Smooth muscle cell (in vitro differentiated cells): ENCODE measurements at regions not wholly inside any gene's neighbourhood (a gene's known extent, or its start where the extent isn't known, plus 50 kb on each side); places are given as distances from the start of the nearest gene placed in this dataset.

Experiments used
- DNase-seq: peaks from one replicate; lab custom pipeline; 2025; ENCODE audit not compliant: unreplicated experiment; lab: John Stamatoyannopoulos, UW
- H2AFZ ChIP-seq: fragments of 200-600 bp; sonication (generic); 2 replicates; pipeline ENCODE4 v1.6.0; 2016; ENCODE audit warnings: antibody characterized with exemption, low read depth, mild to moderate bottlenecking
- H3F3A ChIP-seq: fragments of 200-600 bp; sonication (generic); 2 replicates; pipeline ENCODE4 v1.6.0; 2017; ENCODE audit warnings: antibody characterized with exemption, low read depth
- H3K27ac ChIP-seq: fragments of 200-600 bp; sonication (generic); 2 replicates; pipeline ENCODE4 v1.5.1; 2016; ENCODE audit warnings: low read depth, mild to moderate bottlenecking
- H3K27me3 ChIP-seq: fragments of 200-600 bp; sonication (generic); 2 replicates; pipeline ENCODE4 v1.6.1; 2016; ENCODE audit warnings: low read depth, mild to moderate bottlenecking
- H3K36me3 ChIP-seq: fragments of 200-600 bp; sonication (generic); 2 replicates; pipeline ENCODE4 v1.5.1; 2016; ENCODE audit warnings: low read depth
- H3K4me1 ChIP-seq: fragments of 200-600 bp; sonication (generic); 2 replicates; pipeline ENCODE4 v1.5.1; 2016; ENCODE audit warnings: low read depth
- H3K4me2 ChIP-seq: fragments of 200-600 bp; sonication (generic); 2 replicates; pipeline ENCODE4 v1.6.0; 2016; ENCODE audit warnings: mild to moderate bottlenecking
- H3K4me3 ChIP-seq: fragments of 200-600 bp; sonication (generic); 2 replicates; pipeline ENCODE4 v1.5.1; 2016; ENCODE audit warnings: mild to moderate bottlenecking
- H3K79me2 ChIP-seq: fragments of 200-600 bp; sonication (generic); 2 replicates; pipeline ENCODE4 v1.6.0; 2016; ENCODE audit warnings: low read depth, mild to moderate bottlenecking
- H3K9ac ChIP-seq: fragments of 200-600 bp; sonication (generic); 2 replicates; pipeline ENCODE4 v1.6.0; 2016; ENCODE audit warnings: low read depth
- H3K9me3 ChIP-seq: fragments of 200-600 bp; sonication (generic); replicated peaks from 2 replicates; pipeline ENCODE4 v1.5.1; 2016; ENCODE audit warnings: low read depth
- H4K20me1 ChIP-seq: fragments of 200-600 bp; sonication (generic); 2 replicates; pipeline ENCODE4 v1.6.0; 2016; ENCODE audit warnings: low read depth
- WGBS: methylation state at CpG from one replicate; pipeline ENCODE4 v1.1.7; 2016; ENCODE audit warnings: low lambda C conversion rate; 5-methylcytosine and 5-hydroxymethylcytosine counted together
- TF ChIP-seq, protein P1 (sequence below): fragments of 200-600 bp; sonication (generic); IDR thresholded peaks from 2 replicates; pipeline ENCODE4 v1.5.1; 2017; ENCODE audit warnings: borderline replicate concordance, mild to moderate bottlenecking, antibody characterized with exemption; ENCODE audit not compliant: insufficient read depth, poor library complexity, severe bottlenecking

DNA sequence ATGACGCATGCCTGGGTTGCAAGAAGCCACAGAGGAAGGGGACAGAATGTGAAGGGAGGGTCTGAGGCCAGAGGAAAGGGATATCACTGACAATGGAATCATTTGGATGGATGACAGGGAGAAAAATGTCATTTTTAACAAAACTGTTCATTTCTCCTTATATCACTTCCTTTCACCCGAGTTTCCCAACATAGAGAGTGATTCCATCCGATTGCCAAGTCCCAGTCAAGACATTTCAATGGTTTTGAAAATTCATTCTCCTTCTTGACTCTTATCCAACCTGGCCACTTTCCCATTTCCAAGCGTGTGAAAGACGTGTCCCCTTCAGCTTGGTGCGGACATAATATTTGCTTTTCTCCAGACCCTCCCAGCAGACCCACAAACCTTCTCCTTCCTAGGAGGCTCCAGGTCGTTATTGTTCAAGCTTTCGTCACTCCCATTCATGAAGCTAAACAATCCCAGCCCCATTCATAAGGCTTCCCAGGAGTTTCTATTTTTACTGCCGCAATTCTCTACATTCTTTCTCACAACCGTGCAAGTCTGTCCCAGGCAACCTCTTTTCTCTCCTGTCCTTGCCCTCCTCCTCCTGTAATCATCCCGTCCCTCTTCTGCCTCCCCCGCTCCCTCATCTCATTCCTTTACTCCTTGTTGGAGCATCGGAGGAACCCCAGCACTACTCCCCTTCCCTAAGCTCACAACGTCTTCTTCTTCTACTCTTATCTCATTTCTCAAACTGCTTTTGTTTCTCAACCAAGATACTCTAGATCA, 301.3 kb upstream of the KLF6 start:
- H3K4me3 ChIP-seq, result no peak overlapping the region
- H3K4me1 ChIP-seq, result peaks cover 4% of the 10 kb centered on the region
- H3K79me2 ChIP-seq, result no peaks in the 10 kb centered on the region
- no peak overlapping the region for H3K27ac ChIP-seq
- H3K9me3 ChIP-seq, result no peaks in the 10 kb centered on the region
- 77% methylated on average over 14 of the region's 14 CpGs for WGBS
- no peak overlapping the region for H3K9ac ChIP-seq
- no peak overlapping the region for H3K4me2 ChIP-seq
- no peak for DNase-seq
- H3K27me3 ChIP-seq, result no peaks in the 10 kb centered on the region
- no peaks in the 10 kb centered on the region for H3K36me3 ChIP-seq
- peak overlapping the region; percentile 42 for H2AFZ ChIP-seq
- TF ChIP-seq, protein P1, sequence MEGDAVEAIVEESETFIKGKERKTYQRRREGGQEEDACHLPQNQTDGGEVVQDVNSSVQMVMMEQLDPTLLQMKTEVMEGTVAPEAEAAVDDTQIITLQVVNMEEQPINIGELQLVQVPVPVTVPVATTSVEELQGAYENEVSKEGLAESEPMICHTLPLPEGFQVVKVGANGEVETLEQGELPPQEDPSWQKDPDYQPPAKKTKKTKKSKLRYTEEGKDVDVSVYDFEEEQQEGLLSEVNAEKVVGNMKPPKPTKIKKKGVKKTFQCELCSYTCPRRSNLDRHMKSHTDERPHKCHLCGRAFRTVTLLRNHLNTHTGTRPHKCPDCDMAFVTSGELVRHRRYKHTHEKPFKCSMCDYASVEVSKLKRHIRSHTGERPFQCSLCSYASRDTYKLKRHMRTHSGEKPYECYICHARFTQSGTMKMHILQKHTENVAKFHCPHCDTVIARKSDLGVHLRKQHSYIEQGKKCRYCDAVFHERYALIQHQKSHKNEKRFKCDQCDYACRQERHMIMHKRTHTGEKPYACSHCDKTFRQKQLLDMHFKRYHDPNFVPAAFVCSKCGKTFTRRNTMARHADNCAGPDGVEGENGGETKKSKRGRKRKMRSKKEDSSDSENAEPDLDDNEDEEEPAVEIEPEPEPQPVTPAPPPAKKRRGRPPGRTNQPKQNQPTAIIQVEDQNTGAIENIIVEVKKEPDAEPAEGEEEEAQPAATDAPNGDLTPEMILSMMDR, result no peak
- no peaks in the 10 kb centered on the region for H4K20me1 ChIP-seq
- peaks cover 23% of the 10 kb centered on the region for H3F3A ChIP-seq

DNA sequence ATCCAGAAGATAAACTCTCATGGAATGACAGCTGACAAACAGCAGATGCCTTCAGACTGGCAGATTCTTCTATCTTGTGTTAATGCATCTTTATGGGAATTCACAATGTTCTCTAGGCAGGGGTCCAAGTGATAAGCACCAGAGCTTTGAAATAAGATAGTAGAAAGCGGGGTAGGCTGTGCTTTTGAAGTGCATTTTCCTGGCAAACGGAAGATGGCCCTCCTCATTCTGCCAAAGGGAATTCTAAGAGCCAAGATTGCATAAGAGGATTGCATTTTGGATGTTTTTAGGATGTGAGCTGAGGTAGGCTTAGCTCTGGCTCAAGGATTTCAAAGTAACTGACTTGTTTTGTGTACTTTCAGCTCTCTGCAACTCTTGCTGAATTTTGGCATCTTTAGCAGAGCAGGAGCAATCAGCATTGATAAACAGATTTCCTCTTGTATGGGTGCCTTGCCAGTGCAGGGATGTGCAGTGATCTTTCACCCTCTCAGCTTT, 298.5 kb upstream of the KLF6 start:
- H3K27ac ChIP-seq, result peak overlapping the region; percentile 81
- no peaks in the 10 kb centered on the region for H4K20me1 ChIP-seq
- H3K36me3 ChIP-seq, result no peaks in the 10 kb centered on the region
- no peaks in the 10 kb centered on the region for H3K27me3 ChIP-seq
- H3K4me3 ChIP-seq, result no peak overlapping the region
- peak overlapping the region; percentile 61 for H3K4me2 ChIP-seq
- H3K79me2 ChIP-seq, result no peaks in the 10 kb centered on the region
- TF ChIP-seq, protein P1, result no peak
- peak overlapping the region; percentile 36 for H2AFZ ChIP-seq
- peaks cover 4% of the 10 kb centered on the region for H3K4me1 ChIP-seq
- 10% methylated on average over 2 of the region's 2 CpGs for WGBS
- H3K9me3 ChIP-seq, result no peaks in the 10 kb centered on the region
- DNase-seq, result no peak
- H3K9ac ChIP-seq, result no peak overlapping the region
- H3F3A ChIP-seq, result peaks cover 25% of the 10 kb centered on the region

DNA sequence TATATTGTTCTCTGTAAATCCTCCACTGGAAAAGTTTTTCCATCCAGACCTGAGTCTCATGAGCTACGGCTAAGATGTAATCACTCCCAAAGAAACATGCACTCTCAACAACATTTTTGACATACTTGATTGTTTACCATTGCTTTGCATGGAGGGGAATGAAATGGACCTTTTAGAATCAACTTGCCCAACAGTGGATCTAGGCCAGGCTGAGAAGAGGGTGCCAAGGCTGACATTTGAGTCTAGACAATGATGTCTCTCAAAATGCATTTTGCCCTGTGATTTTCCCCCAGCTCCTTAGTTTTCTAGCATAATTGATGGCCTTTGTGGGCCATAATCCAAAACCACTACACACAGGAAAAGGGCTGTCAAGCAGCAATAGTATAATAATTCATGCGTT, 297.9 kb upstream of the KLF6 start:
- peaks cover 4% of the 10 kb centered on the region for H3K4me1 ChIP-seq
- H3K9me3 ChIP-seq, result no peaks in the 10 kb centered on the region
- no peaks in the 10 kb centered on the region for H3K36me3 ChIP-seq
- no peak overlapping the region for H2AFZ ChIP-seq
- H4K20me1 ChIP-seq, result no peaks in the 10 kb centered on the region
- no peak overlapping the region for H3K4me3 ChIP-seq
- TF ChIP-seq, protein P1, result no peak
- no peaks in the 10 kb centered on the region for H3K27me3 ChIP-seq
- H3K79me2 ChIP-seq, result no peaks in the 10 kb centered on the region
- WGBS, result 52% methylated on average over 2 of the region's 2 CpGs
- DNase-seq, result no peak
- peaks cover 25% of the 10 kb centered on the region for H3F3A ChIP-seq
- peak overlapping the region; percentile 81 for H3K27ac ChIP-seq
- no peak overlapping the region for H3K9ac ChIP-seq
- H3K4me2 ChIP-seq, result peak overlapping the region; percentile 61
